Skeletal muscle cell (primary cell): ENCODE measurements at regions not wholly inside any gene's neighbourhood (a gene's known extent, or its start where the extent isn't known, plus 50 kb on each side); places are given as distances from the start of the nearest gene placed in this dataset.
"Not testable (repeated sequence)": the region's sequence is repeated elsewhere in the genome, so short reads cannot be mapped to it uniquely, and the experiment has no call there.

Experiments
- DNase-seq: peaks from one replicate; pipeline ENCODE4 v3.0.0-alpha.2; 2010; ENCODE audit warnings: low read depth
- H3K4me3 ChIP-seq: 2 replicates; pipeline ENCODE4 v1.5.1; 2011; ENCODE audit warnings: low read depth, mild to moderate bottlenecking, control low read depth, low read length, moderate library complexity

GRCh38 chr6:6946206-6947155 lies 161.3 kb upstream of the RREB1 start:
- DNase-seq, result no peak
- no peak overlapping the region for H3K4me3 ChIP-seq

DNA sequence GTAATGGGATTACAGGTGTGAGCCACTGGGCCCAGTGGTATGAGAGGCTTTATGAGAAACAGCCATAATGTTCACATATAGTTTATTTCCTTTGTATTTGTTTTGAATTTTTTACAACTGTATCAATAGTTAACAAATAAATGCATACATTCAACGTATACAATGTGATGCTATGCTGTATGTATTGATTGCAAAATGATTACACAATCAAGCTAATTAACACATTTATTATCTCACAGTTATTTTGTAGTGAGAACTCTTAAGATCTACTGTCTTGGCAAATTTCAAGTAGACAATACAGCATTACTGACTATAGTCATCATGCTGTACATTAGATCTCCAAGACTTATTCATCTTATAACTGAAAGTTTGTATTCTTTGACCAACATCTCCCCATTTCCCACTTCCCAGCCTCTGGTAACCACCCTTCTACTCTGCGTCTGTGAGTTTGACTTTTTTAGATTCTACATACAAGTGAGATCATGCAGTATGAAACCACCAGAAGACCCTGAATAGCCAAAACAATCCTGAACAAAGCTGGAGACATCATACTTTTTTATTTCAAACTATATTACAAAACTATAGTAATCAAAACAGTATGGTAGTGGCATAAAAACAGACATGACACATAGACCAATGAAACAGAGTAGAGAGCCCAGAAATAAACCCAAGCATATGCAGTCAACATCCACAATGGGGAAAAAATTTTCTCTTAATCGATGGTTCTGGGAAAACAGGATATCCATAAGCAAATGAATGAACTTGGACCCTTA lies 157.2 kb upstream of the RREB1 start:
- no peak for DNase-seq
- H3K4me3 ChIP-seq, result no peak overlapping the region

GRCh38 chr6:6951355-6951754 lies 156.4 kb upstream of the RREB1 start:
- H3K4me3 ChIP-seq, result no peak overlapping the region
- DNase-seq, result no peak

- no peak overlapping the region for H3K4me3 ChIP-seq
- DNase-seq, result no peak
These were observed 155.3 kb upstream of the RREB1 start for GRCh38 chr6:6952484-6952883.

DNA sequence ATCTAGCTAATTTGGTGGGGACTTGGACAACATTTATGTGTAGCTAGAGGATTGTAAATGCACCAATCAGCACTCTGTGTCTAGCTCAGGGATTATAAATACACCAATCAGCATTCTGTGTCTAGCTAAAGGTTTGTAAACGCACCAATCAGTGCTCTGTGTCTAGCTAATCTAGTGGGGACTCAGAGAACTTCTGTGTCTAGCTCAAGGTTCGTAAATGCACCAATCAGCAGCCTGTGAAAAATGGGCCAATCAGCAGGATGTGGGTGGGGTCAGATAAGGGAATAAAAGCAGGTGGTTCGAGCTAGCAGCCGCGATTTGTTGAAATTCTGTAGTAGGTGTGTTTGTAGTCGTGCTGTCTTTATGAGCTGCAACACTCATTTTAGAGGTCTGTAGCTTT lies 154.8 kb upstream of the RREB1 start:
- H3K4me3 ChIP-seq, DNase-seq: not testable (repeated sequence)

DNA sequence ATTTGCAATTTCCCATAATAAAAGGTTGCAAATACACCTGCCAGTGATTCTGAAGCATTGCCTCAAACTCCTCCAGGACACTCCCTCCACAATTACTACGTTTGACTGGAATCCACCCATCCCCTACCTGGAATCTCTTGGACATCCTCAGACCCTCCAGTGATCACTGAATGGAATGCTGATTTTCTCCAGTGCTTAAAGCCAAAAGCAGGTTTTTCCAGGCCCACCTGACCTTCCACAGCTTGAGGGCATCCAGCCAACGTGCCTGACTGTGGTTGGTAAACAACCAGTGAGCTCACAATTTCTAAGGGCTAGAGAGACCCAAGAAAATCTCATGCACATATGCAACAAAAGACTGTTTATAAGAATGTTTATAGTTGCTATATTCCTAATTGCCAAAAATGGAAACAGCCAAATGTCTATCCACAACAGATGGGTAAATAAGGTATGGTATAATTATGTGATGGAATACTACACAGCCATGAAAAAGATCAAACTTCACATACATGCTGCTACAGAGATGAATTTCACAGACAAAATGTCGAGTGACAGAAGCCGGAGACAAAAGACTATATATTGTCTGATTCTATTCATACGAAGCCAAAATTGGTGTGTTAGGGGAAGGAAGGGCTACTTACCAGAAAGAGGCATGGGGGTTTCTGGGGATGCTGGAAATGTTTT lies 147.1 kb upstream of the RREB1 start:
- DNase-seq, result no peak
- no peak overlapping the region for H3K4me3 ChIP-seq

- no peak overlapping the region for H3K4me3 ChIP-seq
These were observed 145.7 kb upstream of the RREB1 start for GRCh38 chr6:6962086-6962485.

GRCh38 chr6:6962699-6963098 lies 145.1 kb upstream of the RREB1 start:
- no peak overlapping the region for H3K4me3 ChIP-seq
- DNase-seq, result no peak

More at GRCh38 chr6:6962086-6962485, 145.7 kb upstream of the RREB1 start:
- no peak for DNase-seq

DNA sequence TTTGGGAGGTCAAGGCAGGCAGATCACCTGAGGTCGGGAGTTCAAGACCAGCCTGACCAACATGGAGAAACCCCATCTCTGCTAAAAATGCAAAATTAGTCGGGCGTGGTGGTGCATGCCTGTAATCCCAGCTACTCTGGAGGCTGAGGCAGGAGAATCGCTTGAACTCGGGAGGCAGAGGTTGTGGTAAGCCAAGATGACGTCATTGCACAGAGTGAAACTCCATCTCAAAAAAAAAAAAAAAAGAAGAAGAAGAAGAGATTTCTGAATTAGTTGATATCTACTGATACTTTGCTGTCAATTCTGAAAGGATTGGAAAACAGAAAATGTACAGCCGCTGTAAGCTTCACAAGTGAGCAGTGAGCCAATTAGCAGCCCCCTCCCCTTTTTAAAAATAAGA lies 144.4 kb upstream of the RREB1 start:
- not testable (repeated sequence) for H3K4me3 ChIP-seq, DNase-seq

GRCh38 chr6:6964675-6965074 lies 143.1 kb upstream of the RREB1 start:
- no peak overlapping the region for H3K4me3 ChIP-seq
- DNase-seq, result no peak

DNA sequence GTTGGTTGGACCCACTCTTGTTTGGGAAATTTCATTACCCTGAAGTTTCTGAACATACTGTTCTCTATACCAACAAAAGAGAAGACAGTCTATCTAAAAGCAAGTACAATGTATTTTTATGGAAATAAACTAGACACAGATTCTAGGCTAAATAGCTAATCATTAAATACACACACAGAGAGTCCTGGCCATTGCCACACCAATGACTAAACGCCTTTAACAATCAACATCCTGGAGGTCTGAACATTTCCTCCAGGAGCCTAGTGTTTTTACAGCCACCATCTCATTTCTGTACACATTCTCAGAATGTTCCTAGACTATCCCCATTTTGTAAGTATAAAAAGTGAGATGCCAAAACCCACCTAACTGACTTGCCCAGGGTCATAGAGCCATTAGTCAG lies 141.6 kb upstream of the RREB1 start:
- no peak for DNase-seq

DNA sequence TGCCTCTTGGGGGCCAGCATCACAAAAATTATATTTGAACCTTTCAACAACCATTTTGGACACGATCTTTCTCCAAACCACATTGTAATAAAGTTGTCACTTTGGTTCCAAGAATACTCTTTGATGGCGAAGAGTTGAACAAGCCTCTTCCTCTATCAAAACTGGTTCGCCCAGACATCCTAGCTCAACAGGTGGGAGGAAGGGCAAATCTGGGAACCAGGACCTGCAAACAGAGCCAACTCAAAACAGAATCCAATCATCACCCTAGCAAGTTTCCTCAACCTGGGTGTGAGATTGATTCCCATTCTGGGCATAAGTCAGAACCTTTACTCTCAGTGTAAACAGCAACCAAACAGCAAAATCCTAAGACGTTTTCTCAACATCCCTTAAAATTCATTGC lies 141.2 kb upstream of the RREB1 start:
- H3K4me3 ChIP-seq, result no peak overlapping the region
- DNase-seq, result no peak

More for the DNA sequence above, 141.6 kb upstream of the RREB1 start:
- H3K4me3 ChIP-seq, result no peak overlapping the region

DNA sequence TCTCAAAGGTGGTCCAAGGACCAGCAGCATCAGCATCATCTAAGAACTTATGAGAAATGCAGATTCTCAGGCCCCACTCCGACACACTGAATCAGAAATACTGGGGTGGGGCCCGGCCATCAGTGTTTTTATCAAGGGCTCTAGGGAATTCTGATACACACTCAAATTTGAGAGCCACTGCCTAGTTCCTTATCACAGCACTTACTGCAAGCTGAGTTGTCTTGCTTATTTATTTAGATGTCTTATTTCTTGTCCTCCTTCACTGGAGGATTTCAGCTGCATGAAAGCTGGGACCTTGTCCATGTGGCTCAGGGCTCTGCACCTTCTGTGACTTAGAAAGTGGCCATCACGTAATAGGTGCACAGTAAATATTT lies 139.4 kb upstream of the RREB1 start:
- no peak for DNase-seq
- H3K4me3 ChIP-seq, result no peak overlapping the region

DNA sequence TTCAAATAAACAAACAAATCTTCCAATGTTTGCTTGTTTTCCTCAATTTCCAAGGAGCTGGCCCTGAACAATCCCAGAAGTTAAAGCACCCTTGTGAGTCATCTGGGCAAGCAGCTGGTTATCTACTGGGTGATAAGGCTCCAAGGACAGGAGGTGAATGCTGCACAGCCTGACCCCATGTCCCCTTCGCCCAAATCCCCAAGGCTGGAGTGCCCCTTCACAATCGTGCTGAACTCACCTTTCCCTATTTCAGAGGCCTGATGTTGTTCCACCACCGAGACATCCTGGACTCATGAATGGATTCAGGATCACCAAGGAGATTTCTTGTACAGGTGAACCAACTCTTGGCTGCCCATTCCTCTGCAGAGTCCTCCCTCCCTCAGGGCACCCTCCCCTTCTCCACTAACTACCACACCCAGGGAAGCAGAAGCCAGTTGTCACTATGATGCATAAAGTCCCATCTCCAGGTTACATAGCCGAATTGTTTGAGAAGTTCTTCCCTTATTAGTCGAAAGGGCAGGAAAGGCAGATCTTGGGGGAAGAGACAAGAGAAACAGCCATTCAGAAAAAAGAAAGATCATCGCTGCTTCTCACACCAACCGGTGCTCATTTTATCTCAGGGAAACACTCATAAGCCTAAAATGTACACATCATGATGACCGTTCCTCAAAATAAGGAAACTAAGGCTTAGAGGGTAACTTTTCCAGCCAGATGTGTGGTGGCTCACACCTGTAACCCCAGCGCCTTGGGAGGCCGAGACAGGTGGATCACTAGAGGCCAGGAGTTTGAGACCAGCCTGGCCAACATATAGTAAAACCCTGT lies 138.8 kb upstream of the RREB1 start:
- no peak overlapping the region for H3K4me3 ChIP-seq
- no peak for DNase-seq

DNA sequence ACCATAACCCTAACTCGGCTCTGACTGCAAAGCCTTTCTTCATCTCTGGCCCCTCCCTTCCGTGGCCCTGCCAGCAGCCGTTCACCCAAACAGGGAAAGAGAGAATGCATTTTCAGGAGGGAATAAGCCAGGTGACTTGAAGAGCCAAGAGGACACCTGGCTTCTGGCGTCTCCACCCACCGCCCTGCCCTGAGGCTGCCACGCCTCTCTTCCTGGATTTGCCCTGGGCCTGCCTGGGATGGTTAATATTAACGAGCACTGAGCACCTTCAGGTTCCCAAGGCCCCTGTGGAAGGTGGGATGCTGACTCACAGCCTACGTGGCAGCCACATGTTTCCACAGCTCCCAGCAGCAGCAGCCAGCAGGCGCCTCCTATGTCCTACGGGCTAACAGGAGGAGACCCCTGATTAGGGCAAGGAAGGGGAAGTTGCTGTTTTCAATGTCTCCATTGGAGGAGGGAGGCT lies 138.0 kb upstream of the RREB1 start:
- DNase-seq, result no peak
- no peak overlapping the region for H3K4me3 ChIP-seq

DNA sequence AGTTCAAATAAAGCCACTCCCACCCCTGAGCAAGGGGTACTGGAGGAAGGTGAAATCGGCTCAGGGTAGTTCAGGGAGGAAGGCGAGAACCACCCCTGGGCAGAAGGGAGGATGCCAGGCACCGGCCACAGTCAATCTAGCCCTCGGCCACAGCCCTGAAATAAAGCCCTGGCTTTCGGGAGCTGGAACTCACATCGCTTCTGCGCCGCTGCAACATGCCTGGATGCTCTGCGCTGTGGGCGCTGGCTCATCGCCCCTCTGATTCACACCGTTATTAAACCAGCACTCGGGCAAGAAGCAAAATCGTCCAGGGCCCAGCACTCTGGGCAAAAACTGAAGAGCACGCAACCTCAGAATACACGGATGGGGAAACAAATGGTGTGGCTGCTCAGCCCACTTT lies 136.9 kb upstream of the RREB1 start:
- no peak for DNase-seq
- H3K4me3 ChIP-seq, result no peak overlapping the region

DNA sequence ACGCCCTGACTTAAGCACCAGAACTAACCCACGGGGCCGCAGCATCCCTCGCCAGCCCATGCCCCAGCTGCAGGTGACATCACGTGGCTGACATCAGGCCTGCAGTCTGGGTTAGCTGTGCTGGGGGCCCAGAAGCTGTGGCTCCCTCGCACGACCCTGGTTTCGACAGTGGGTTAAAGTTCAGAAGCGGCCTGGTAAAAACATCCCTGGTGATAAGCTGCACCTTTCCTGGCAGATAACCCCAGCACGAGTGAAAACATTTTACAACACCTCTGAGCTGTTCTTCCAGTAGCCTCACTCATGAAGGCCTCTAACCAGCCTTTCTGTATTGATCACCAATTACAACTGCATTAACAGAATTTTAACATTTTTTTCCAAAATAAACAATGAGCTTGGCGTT lies 136.4 kb upstream of the RREB1 start:
- no peak for DNase-seq
- no peak overlapping the region for H3K4me3 ChIP-seq

DNA sequence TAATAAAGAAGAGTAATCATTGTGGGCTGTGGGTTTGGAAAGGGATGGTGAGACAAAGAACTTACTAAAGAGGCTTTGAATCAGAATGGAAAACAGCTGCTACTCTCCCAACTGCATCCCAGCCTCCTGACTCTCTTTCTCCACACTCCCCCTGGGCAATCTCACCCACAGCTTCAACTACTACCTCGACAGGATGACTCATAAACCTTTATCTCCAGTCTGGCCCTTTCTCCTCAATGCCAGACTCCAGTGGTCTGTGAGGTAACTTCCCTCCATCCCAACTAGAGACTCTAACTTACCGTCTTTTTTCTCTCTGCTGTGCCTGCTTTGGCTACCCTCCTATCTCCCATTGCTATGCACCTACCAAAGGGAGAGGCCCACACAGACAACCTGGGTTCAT lies 135.3 kb upstream of the RREB1 start:
- DNase-seq, result peak; percentile 8
- no peak overlapping the region for H3K4me3 ChIP-seq

GRCh38 chr6:6973721-6974120 lies 134.0 kb upstream of the RREB1 start:
- H3K4me3 ChIP-seq, result no peak overlapping the region
- no peak for DNase-seq
